GM19239 (cell line): ENCODE measurements at regions not wholly inside any gene's neighbourhood (a gene's known extent, or its start where the extent isn't known, plus 50 kb on each side); places are given as distances from the start of the nearest gene placed in this dataset.
"Not testable (repeated sequence)": the region's sequence is repeated elsewhere in the genome, so short reads cannot be mapped to it uniquely, and the experiment has no call there.

Experiments used
- DNase-seq: peaks from one replicate; pipeline ENCODE4 v3.0.0; 2011; ENCODE audit warnings: low spot score; ENCODE audit not compliant: insufficient read length
- FAIRE-seq: peaks from 2 replicates; lab custom pipeline; 2011; peaks lifted over from hg19 to GRCh38; lab: Jason Lieb, UNC

- FAIRE-seq (no peak), DNase-seq (no peak)
Measured at GRCh38 chr10:53453196-53453595, 680.6 kb upstream of the MBL2 start.

GRCh38 chr10:53447576-53447975, 675.0 kb upstream of the MBL2 start:
- FAIRE-seq (no peak), DNase-seq (no peak)

GRCh38 chr10:53441843-53442242, 669.3 kb upstream of the MBL2 start:
- DNase-seq (no peak), FAIRE-seq (no peak)

- FAIRE-seq (no peak), DNase-seq (no peak)
Measured at GRCh38 chr10:53440601-53441000, 668.0 kb upstream of the MBL2 start.

GRCh38 chr10:53439075-53439474, 666.5 kb upstream of the MBL2 start:
- DNase-seq, FAIRE-seq: not testable (repeated sequence)

- DNase-seq (no peak), FAIRE-seq (no peak)
Measured at GRCh38 chr10:53434413-53434812, 661.8 kb upstream of the MBL2 start.

GRCh38 chr10:53432035-53432434, 659.5 kb upstream of the MBL2 start:
- DNase-seq (no peak), FAIRE-seq (no peak)

- FAIRE-seq: no peak
Measured at GRCh38 chr10:53430974-53431373, 658.4 kb upstream of the MBL2 start.

GRCh38 chr10:53430127-53430891, 657.7 kb upstream of the MBL2 start:
- no peak for FAIRE-seq
- DNase-seq: no peak

More at GRCh38 chr10:53430974-53431373, 658.4 kb upstream of the MBL2 start:
- no peak for DNase-seq

- FAIRE-seq (no peak), DNase-seq (no peak)
Measured at GRCh38 chr10:53422223-53422888, 649.8 kb upstream of the MBL2 start.

- no peak for FAIRE-seq
- DNase-seq: no peak
Measured at GRCh38 chr10:53412651-53413050, 640.1 kb upstream of the MBL2 start.

GRCh38 chr10:53406532-53406931, 633.9 kb upstream of the MBL2 start:
- no peak for DNase-seq
- no peak for FAIRE-seq

- no peak for DNase-seq
- FAIRE-seq: no peak
Measured at GRCh38 chr10:53403688-53404087, 631.1 kb upstream of the MBL2 start.

- DNase-seq (no peak), FAIRE-seq (no peak)
Measured at GRCh38 chr10:53402594-53402993, 630.0 kb upstream of the MBL2 start.

- FAIRE-seq: no peak
- no peak for DNase-seq
Measured at GRCh38 chr10:53401536-53401935, 629.0 kb upstream of the MBL2 start.

GRCh38 chr10:53396876-53397275, 624.3 kb upstream of the MBL2 start:
- no peak for FAIRE-seq
- DNase-seq: no peak

- FAIRE-seq: no peak
- no peak for DNase-seq
Measured at GRCh38 chr10:53395449-53395848, 622.9 kb upstream of the MBL2 start.

GRCh38 chr10:53387562-53387961, 615.0 kb upstream of the MBL2 start:
- DNase-seq (no peak), FAIRE-seq (no peak)

GRCh38 chr10:53382543-53382942, 610.0 kb upstream of the MBL2 start:
- FAIRE-seq (no peak), DNase-seq (no peak)

GRCh38 chr10:53379956-53380355, 607.4 kb upstream of the MBL2 start:
- DNase-seq (no peak), FAIRE-seq (no peak)

GRCh38 chr10:53370347-53370746, 597.8 kb upstream of the MBL2 start:
- FAIRE-seq (no peak), DNase-seq (no peak)

- DNase-seq (no peak), FAIRE-seq (no peak)
Measured at GRCh38 chr10:53361936-53362335, 589.4 kb upstream of the MBL2 start.
